Stimulated activated naive CD4-positive, alpha-beta T cell (primary cell): ENCODE measurements at regions not wholly inside any gene's neighbourhood (a gene's known extent, or its start where the extent isn't known, plus 50 kb on each side); places are given as distances from the start of the nearest gene placed in this dataset.

Experiments used
- DNase-seq, 6 experiments: peaks; one replicate each; lab custom pipeline; 2025; lab: John Stamatoyannopoulos, UW

DNA sequence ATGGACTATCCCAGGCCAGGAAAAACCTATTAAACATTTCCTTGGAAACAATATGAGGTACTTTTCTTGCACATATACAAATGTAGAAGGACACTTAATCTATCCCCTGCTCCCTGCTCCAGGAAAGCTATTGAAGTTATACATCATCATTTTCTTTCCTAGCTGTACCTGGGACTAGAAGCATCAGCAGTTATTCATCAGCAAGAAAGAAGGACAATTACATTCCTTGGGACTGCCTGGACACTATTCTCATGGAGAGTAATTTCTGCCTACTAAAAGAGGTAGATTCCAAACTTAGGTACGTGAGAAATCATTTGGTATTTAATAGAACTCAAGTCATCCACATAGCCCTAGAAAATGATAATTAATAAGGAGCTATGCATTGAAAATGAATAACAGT is 51.0 kb upstream of the PICALM start:
- no peak for DNase-seq

- no peak for DNase-seq
Measured at GRCh38 chr11:86119077-86119476, 50.2 kb upstream of the PICALM start.
